T47D (cell line): ENCODE measurements at regions not wholly inside any gene's neighbourhood (a gene's known extent, or its start where the extent isn't known, plus 50 kb on each side); places are given as distances from the start of the nearest gene placed in this dataset.

Experiments
- DNase-seq, 2 experiments: peaks; one replicate each; pipeline versions ENCODE4 v3.0.0 to v3.0.0-alpha.2; 2011 to 2012; ENCODE audit warnings: low read depth in 1 of 2, low spot score in 1 of 2
- JUND ChIP-seq: IDR thresholded peaks from 2 replicates; pipeline ENCODE4 v1.6.1; 2012; ENCODE audit warnings: low read depth
- in situ Hi-C: cut with HindIII; loops from 2 replicates; pipeline ENCODE4 v1.10.0; 2016; ENCODE audit warnings: low sequenced_read_pairs, low pct_unique_long_range_greater_than_20kb

DNA sequence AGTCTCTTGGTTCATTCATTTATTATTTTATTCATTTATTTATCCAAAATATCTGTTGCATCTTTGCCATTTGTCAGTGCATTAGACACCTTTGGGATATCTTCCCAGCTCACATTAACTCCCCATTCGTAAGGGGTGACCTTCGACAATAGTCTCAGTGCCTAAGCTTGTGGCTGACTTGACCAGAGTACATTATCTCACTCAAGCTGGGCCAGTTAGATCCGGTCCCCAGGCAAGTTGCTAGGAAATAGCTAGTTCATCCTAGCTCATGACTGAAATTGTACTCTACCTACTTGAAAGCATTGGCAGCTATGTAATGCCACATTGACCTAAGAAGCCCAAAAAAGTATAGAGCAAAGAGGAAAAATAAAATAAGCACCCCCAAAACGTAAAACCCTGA is 165.3 kb downstream of the FBXO8 start:
- TF ChIP-seq JUND = no peak
- in situ Hi-C loops = no loop called here
- DNase-seq = no peak

DNA sequence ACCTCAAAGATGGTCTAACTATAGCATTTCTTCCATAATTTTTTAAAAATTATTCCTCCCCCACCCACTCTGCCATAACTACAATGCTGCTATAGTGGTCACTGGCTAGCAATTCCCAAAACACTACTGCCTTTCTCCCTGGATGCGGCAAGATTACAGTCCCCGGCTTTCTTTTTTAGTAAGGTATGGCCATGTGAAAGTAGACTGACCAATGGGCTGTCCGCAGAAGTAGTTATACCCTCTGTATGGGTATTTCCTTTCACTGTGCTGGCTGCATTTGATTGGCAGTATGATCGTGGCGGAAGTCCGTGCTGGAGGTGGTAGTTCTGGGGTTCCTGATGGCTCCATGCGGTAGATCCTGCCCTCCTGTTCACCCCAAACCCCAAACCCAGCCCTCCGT is 166.0 kb downstream of the FBXO8 start:
- DNase-seq = peak in 1 of 2 experiments; percentile 1
- TF ChIP-seq JUND = no peak
- in situ Hi-C loops = no loop called here

DNA sequence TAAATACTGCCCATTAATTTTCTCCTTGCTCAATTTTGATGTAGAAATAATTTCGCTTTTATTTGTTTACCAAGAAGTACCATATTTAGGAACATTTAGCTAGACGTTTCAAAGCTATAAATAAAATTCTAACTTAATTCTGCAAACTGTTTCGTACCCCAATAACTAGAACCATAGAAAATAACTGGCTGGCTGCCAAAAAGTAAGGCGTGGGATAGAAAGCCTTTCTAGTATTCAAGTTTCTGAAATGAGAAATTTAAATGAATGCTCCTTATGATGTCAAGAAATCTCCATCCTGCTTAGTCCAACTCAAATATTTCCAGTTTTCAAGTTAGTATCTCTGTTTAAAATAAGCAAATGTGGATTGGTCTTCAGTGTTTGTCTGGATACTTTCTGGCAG is 167.4 kb downstream of the FBXO8 start:
- in situ Hi-C loops = no loop called here
- TF ChIP-seq JUND = no peak
- no peak for DNase-seq

DNA sequence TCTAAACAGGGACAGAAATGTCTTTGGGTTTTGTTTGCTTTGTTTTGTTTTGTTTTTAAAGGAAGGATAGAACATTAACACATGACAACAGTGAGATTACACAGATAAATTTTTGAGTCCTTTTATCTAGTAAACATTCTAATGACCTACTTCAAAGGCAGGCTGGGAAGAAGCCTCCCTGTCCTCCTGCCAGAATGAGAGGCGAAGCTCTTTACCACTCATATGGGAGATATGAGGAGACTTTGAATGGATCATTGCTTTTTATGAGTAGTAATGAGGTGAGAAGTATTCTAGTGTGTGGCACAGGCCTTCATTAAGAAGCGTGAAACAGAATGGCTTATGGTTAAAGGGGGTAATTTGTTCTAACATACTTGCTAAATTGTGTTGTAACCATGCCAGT is 172.0 kb downstream of the FBXO8 start:
- DNase-seq = no peak
- in situ Hi-C loops = no loop called here

DNA sequence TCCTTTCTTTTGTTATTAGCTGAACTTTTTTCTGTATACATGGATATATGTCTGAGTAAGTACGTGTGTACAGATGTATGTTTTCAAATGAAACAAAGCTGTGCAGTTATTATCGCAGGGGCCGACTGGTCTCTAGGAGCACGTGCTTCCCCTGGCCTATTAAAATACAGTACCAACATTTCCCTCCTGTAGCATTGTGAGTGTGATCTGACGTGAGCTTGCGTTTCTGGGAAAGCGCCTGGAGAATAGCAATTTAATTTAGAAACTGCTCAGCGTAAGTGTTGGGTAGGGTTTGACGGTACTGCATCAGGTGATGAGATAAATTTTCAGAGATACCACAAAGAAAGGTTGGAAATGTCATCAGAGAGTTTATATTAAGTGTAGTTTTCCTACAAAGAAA is 173.3 kb downstream of the FBXO8 start:
- DNase-seq = no peak
- in situ Hi-C loops = no loop called here
- TF ChIP-seq JUND = no peak

More for the DNA sequence above, 172.0 kb downstream of the FBXO8 start:
- no peak for TF ChIP-seq JUND

DNA sequence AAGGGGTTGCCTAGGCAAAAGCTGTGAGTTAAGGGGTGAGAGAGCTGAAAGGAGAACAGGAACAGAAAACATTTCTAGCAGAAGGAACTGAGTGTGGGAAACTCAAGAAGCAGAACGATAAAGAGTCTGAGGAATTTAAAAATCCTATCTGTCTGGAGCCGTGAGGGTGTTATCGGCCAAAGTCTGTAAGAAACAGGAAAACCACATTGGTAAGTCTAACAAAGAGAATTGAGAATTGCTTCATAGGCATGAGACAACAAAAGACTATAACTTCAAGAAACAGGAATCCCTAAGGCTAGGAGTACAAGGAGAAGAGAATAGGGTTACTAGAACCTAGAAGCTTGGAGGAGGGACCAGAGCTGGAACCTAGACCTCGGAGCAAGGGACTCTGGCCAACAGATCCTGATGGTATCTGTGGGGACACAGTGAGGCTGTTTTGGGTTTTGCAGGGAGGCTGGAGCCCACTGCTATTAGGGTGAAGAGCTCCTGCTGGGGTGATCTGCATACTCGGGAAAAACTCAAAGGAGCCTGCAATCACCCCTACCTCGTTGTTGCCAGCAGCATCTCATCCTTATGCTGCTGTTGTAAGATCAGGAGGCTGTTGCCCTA is 175.6 kb downstream of the FBXO8 start:
- DNase-seq = no peak
- in situ Hi-C loops = no loop called here
- TF ChIP-seq JUND = no peak

DNA sequence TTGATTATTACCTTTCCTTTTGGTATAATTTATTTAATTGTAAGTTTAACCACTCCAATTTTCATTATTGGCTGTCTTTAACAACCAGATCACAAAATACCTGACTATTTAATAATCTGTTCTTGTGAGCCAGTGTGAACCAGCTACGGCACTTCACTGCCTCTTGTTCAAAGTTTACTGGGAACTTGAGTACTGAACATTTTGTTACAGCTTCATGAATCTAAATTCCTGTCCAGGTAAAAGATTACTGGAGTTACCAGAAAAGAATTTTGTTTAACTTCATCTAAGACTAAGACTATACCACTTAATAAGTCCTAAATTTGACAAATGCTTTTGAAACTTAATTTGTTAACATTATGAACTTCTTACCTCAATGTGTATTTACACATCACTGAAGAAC is 178.3 kb downstream of the FBXO8 start:
- in situ Hi-C loops = no loop called here
- no peak for DNase-seq
- TF ChIP-seq JUND = no peak

DNA sequence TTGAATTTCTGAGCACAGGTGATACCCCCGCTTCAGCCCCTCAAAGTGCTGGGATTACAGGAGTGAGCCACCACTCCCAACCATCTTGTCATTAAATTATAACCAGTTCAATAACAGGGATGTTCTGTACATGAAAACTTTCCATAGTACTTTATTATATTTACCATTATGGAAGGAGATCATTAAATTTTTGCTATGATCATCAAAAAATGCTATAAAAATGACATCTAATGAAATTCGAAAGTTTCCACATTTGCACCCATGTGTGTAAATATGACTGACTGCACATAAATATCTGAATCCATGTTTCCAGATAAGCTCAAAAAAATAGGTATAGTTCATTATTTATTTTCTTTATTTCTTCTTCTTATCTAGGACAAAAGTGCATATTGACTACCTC is 182.6 kb downstream of the FBXO8 start:
- no peak for TF ChIP-seq JUND
- no peak for DNase-seq
- in situ Hi-C loops = no loop called here

DNA sequence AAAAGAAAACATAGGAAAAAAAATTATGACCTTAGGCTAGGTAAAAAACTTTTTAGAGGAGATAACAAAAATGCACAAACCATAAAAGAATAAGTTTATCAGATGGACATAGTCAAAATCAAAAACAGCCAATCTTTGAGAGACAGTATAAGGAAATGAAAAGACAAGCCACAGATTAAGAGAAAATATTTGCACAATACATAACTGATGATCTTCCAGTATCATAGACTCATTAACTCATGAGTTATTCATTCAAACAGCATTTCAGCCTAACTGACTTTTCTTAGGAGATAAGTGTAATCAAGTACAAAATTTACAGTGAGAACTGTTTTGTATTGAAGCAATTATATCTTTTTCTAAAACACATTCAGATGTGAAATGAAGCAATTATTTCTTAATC is 183.8 kb downstream of the FBXO8 start:
- TF ChIP-seq JUND = no peak
- in situ Hi-C loops = no loop called here
- no peak for DNase-seq

DNA sequence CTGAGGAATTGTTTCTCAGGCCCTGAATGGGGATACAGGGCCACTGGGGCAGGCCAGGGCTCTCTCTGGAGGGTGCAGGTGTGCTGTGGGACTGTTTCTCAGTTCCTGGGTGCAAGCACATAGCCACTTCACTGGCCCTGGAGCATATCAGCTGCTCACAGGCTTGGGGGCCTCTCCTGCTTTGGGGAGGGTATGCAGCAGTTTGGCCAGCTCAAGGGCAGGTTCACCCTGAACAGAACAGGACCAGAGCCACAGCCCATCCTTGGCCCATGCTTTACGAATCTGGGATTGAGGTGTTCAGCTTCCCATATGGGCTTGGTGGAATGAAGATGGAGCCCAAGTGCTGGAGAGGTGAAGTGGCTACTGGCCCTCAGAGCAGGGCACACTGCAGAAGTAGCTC is 186.5 kb downstream of the FBXO8 start:
- in situ Hi-C loops = no loop called here
- no peak for TF ChIP-seq JUND

DNA sequence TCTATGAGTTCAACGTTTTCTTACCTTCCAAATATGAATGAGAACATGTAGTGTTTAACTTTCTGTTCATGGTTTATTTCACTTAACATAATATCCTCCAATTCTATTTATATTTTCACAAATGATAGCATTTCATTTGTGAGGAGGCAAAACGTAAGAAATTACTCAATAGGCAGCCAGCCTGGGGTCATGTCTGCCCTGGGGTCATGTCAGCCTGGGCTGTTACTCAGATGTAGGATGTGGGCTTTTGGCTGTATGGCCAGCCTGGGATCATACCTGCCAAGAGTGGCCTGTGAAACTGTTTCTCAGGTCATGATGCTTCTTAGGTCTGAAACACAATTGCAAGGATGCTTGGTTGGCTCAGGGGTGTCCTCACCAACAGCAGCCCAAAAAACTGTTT is 187.0 kb downstream of the FBXO8 start:
- no peak for TF ChIP-seq JUND
- in situ Hi-C loops = no loop called here
- no peak for DNase-seq

More for the DNA sequence above, 186.5 kb downstream of the FBXO8 start:
- no peak for DNase-seq

DNA sequence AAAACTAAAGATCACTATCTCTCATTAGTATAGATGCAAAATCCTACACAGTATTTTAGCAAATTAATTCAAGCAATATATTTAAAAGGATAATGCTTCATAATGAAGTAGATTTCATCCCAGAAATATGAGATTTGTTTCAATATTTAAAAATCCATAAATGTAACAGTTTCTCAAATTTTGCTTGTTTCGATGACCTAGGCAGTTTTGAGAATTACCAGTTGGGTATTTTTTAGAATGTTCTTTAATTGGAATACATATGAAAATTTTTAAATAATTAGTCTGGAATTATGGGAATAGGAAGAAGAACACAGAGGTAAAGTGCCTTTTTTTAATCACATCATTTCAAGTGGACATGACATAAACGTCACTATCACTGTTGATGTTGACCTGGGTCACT is 192.3 kb downstream of the FBXO8 start:
- TF ChIP-seq JUND = no peak
- in situ Hi-C loops = no loop called here
- DNase-seq = no peak

DNA sequence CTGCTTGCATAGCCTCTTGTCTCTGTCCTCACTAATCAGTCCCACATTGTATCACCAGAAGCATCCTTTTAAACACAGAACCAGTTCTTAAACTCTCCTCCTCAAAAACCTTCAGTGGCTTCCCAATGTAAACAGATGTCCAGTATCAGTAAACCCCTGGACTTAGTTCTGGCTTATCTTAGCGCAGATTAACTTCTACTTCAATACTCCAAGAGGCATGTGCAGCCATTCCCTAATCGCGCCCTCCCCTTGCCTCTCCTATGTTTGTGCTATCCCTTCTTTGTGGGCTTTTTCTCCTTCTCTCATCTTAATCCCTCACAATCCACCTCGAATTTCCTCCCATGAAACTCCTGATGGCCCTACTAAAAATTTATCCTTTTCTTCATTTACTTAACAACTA is 193.8 kb downstream of the FBXO8 start:
- in situ Hi-C loops = no loop called here
- no peak for DNase-seq
- no peak for TF ChIP-seq JUND

DNA sequence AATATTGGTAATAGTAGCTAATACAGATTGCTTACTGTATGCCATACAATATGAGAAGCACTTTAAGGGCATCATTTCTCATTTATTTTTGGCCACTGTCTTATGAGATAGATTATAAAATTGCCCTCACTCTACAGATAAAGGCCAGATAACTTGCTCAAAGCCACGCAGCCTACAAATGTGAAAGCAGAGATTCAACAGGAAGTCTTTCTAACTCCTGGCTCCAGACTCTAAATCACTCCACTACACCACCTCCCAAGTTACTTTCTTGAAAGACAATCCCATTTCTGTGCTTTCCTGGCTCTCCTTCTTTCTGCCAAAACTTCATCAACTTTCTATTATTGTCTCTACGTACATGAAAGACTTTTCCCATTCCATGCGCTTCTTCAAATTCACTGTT is 194.7 kb downstream of the FBXO8 start:
- in situ Hi-C loops = no loop called here
- TF ChIP-seq JUND = no peak
- DNase-seq = no peak
